ENCODE measurements at regions not wholly inside any gene's neighbourhood (a gene's known extent, or its start where the extent isn't known, plus 50 kb on each side); places are given as distances from the start of the nearest gene placed in this dataset.
"Not testable (repeated sequence)": the region's sequence is repeated elsewhere in the genome, so short reads cannot be mapped to it uniquely, and the experiment has no call there.

GRCh38 chr21:35274090-35274489 lies 225.0 kb upstream of the RUNX1 start:
- DNase-seq = no peak

- no peak for DNase-seq
Observed at GRCh38 chr21:35273333-35273732, 224.2 kb upstream of the RUNX1 start.

- DNase-seq = not testable (repeated sequence)
Observed at GRCh38 chr21:35271344-35272118, 222.4 kb upstream of the RUNX1 start.

- DNase-seq = no peak
Observed at GRCh38 chr21:35268817-35269216, 219.7 kb upstream of the RUNX1 start.

GRCh38 chr21:35268261-35268660 lies 219.2 kb upstream of the RUNX1 start:
- DNase-seq = no peak

- no peak for DNase-seq
Observed at GRCh38 chr21:35266546-35266945, 217.4 kb upstream of the RUNX1 start.

GRCh38 chr21:35265170-35265877 lies 216.2 kb upstream of the RUNX1 start:
- DNase-seq = no peak

GRCh38 chr21:35259457-35259856 lies 210.4 kb upstream of the RUNX1 start:
- DNase-seq = no peak

- DNase-seq = no peak
Observed at GRCh38 chr21:35258521-35258920, 209.4 kb upstream of the RUNX1 start.

GRCh38 chr21:35257413-35257812 lies 208.3 kb upstream of the RUNX1 start:
- no peak for DNase-seq

GRCh38 chr21:35256468-35256988 lies 207.4 kb upstream of the RUNX1 start:
- DNase-seq = peak; percentile 7

- no peak for DNase-seq
Observed at GRCh38 chr21:35254765-35255138, 205.7 kb upstream of the RUNX1 start.

- DNase-seq = no peak
Observed at GRCh38 chr21:35254006-35254764, 205.1 kb upstream of the RUNX1 start.

- no peak for DNase-seq
Observed at GRCh38 chr21:35252831-35253230, 203.7 kb upstream of the RUNX1 start.

GRCh38 chr21:35249636-35250035 lies 200.5 kb upstream of the RUNX1 start:
- no peak for DNase-seq

- no peak for DNase-seq
Observed at GRCh38 chr21:35245879-35246278, 196.8 kb upstream of the RUNX1 start.

- DNase-seq = no peak
Observed at GRCh38 chr21:35244514-35244913, 195.4 kb upstream of the RUNX1 start.

GRCh38 chr21:35243171-35243570 lies 194.1 kb upstream of the RUNX1 start:
- DNase-seq = no peak

- no peak for DNase-seq
Observed at GRCh38 chr21:35239811-35240219, 190.7 kb upstream of the RUNX1 start.

GRCh38 chr21:35238119-35238518 lies 189.0 kb upstream of the RUNX1 start:
- no peak for DNase-seq

- no peak for DNase-seq
Observed at GRCh38 chr21:35237287-35237686, 188.2 kb upstream of the RUNX1 start.

- DNase-seq = no peak
Observed at GRCh38 chr21:35236090-35236489, 187.0 kb upstream of the RUNX1 start.

- DNase-seq = no peak
Observed at GRCh38 chr21:35234725-35235124, 185.6 kb upstream of the RUNX1 start.

GRCh38 chr21:35233756-35234155 lies 184.7 kb upstream of the RUNX1 start:
- no peak for DNase-seq

Measured in hematopoietic multipotent progenitor cell treated with erythropoietin and hydrocortisone succinate and interleukin-3 and kit ligand, for 8 days (in vitro differentiated cells).